ENCODE measurements at regions not wholly inside any gene's neighbourhood (a gene's known extent, or its start where the extent isn't known, plus 50 kb on each side); places are given as distances from the start of the nearest gene placed in this dataset.

DNA sequence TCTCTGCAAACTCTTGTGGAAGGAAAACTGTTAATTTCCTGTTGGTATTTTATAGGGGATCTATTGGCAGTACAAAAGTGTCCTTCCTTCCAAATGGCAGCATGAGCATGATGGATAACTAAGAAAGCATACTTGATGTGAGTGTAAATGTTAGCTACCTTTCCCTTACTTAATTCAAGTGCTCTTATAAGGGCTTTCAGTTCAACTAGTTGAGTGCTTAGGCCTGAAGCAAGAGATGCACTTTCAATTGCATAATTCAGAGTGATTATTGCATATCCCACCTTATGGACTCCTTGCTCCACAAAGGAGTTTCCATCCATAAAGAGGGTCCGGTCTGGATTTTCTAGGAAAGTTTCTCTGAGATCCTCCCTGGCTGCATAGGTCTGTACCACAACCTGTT lies 56.3 kb upstream of the CYP2C8 start:
- no peak overlapping the region for H3K18ac ChIP-seq (ENCODE audit: low read depth, low read length)
- no peak overlapping the region for H3K9ac ChIP-seq (ENCODE audit: low read depth, low read length)
- intact Hi-C loops (cut with micrococcal nuclease) = no loop called here
- H3K27ac ChIP-seq (ENCODE audit: insufficient read depth, low read length) = no peak overlapping the region
- H3K23ac ChIP-seq (ENCODE audit: low read depth, low read length) = no peak overlapping the region
- H3K79me1 ChIP-seq (ENCODE audit: low read depth in 1 of 2, low read length in 2 of 2) = no peaks in the 10 kb centered on the region
- WGBS, 2 experiments (ENCODE audit: extremely low coverage in 2 of 2, insufficient read length in 1 of 2) = no CpG with 5 or more reads among the region's 1 CpG
- H3K9me1 ChIP-seq (ENCODE audit: insufficient read depth, low read length) = no peaks in the 10 kb centered on the region
- in situ Hi-C loops (cut with MboI; ENCODE audit: low sequenced_read_pairs) = no loop called here
- H2BK120ac ChIP-seq (ENCODE audit: low read depth, low read length) = no peak overlapping the region
- H2AK5ac ChIP-seq (ENCODE audit: low read depth, low read length) = no peak overlapping the region
- H3K27me3 ChIP-seq (ENCODE audit: control insufficient read depth, insufficient read depth, low read length) = no peaks in the 10 kb centered on the region
- CTCF ChIA-PET = no interaction called here
- no peaks in the 10 kb centered on the region for H3K36me3 ChIP-seq (ENCODE audit: control insufficient read depth, insufficient read depth, low read length)
- BruUV-seq (replicated peaks) = no TSS peak
- no peak overlapping the region for H3K56ac ChIP-seq (ENCODE audit: extremely low read depth, insufficient read depth, low read length)
- no peak for TF ChIP-seq MAFK (IDR thresholded peaks at IDR 0.05; ENCODE audit: low read depth, low read length)
- TF ChIP-seq FOS (IDR thresholded peaks at IDR 0.05; ENCODE audit: low read depth, low read length) = no peak
- no peaks in the 10 kb centered on the region for H3K4me1 ChIP-seq (ENCODE audit: control insufficient read depth, insufficient read depth, low read length)
- H4K20me1 ChIP-seq (ENCODE audit: insufficient read depth, low read length) = no peaks in the 10 kb centered on the region
- POLR2A ChIA-PET (ENCODE audit: unreplicated experiment) = no interaction called here
- no peak overlapping the region for H4K91ac ChIP-seq (ENCODE audit: insufficient read depth, low read depth, low read length)
- H2BK20ac ChIP-seq (ENCODE audit: low read depth, low read length) = no peak overlapping the region
- no peak for DNase-seq
- no peak overlapping the region for H3K14ac ChIP-seq (replicated peaks; ENCODE audit: low read depth, low read length)
- no peak for ATAC-seq (ENCODE audit: low read depth)
- no peak overlapping the region for H2AFZ ChIP-seq (replicated peaks; ENCODE audit: low read length, poor library complexity)
- no peak overlapping the region for H3K4me2 ChIP-seq (ENCODE audit: low read depth, low read length)
- no peak overlapping the region for H2BK15ac ChIP-seq (ENCODE audit: low read depth, low read length)
- no peak overlapping the region for H3K4me3 ChIP-seq (ENCODE audit: insufficient read depth, low read depth, low read length)
- dilution Hi-C loops (cut with HindIII; ENCODE audit: low sequenced_read_pairs, unreplicated experiment) = no loop called here
- H4K5ac ChIP-seq (ENCODE audit: low read depth, low read length) = no peak overlapping the region
- H2BK5ac ChIP-seq (ENCODE audit: low read depth, low read length, poor library complexity, severe bottlenecking) = no peak overlapping the region
- no peaks in the 10 kb centered on the region for H3K9me3 ChIP-seq (ENCODE audit: control insufficient read depth, insufficient read depth, low read length)
- H4K8ac ChIP-seq (ENCODE audit: low read depth in 2 of 2, low read length in 2 of 2) = no peak overlapping the region
- no peak overlapping the region for H3K4ac ChIP-seq (ENCODE audit: low read depth, low read length)
- H2AK9ac ChIP-seq (replicated peaks; ENCODE audit: low read depth, low read length, poor library complexity) = no peak overlapping the region
